ENCODE measurements at regions not wholly inside any gene's neighbourhood (a gene's known extent, or its start where the extent isn't known, plus 50 kb on each side); places are given as distances from the start of the nearest gene placed in this dataset.

DNA sequence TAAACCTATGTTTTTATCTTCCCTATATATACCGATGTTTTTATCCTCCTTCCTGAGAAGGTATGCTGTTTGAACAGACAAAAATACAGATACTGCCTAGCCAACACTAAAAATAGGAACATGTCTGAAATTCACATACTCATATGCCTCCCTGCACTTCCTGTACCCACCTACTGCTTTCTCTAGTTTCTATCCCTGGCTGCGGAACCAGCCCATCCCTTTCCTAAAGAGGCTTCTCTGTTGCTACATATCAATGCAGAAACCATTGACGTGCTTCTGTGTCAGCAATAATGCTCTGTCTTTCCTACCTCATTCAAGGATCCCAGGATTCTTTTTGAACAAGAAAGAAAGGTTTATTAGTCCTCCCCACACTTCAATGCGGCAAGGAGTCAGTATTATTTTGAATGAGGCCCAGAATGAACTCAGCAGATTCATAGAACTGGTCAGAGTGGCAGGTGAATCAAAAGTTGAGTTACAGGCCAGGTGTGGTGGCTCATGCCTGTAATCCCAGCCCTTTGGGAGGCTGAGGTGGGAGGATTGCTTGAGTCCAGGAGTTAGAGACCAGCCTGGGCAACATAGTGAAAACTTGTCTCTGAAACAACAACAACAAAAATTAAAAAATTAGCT lies 67.8 kb upstream of the NAP1L1 start:
- TF ChIP-seq, protein P1, sequence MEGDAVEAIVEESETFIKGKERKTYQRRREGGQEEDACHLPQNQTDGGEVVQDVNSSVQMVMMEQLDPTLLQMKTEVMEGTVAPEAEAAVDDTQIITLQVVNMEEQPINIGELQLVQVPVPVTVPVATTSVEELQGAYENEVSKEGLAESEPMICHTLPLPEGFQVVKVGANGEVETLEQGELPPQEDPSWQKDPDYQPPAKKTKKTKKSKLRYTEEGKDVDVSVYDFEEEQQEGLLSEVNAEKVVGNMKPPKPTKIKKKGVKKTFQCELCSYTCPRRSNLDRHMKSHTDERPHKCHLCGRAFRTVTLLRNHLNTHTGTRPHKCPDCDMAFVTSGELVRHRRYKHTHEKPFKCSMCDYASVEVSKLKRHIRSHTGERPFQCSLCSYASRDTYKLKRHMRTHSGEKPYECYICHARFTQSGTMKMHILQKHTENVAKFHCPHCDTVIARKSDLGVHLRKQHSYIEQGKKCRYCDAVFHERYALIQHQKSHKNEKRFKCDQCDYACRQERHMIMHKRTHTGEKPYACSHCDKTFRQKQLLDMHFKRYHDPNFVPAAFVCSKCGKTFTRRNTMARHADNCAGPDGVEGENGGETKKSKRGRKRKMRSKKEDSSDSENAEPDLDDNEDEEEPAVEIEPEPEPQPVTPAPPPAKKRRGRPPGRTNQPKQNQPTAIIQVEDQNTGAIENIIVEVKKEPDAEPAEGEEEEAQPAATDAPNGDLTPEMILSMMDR (IDR thresholded peaks at IDR 0.05), result no peak
- TF ChIP-seq RFX5 (IDR thresholded peaks at IDR 0.05; ENCODE audit: low read length), result no peak
- no peak for TF ChIP-seq POLR2AphosphoS5 (IDR thresholded peaks at IDR 0.05; ENCODE audit: low read depth, low read length)
- no peak for TF ChIP-seq JUND (IDR thresholded peaks at IDR 0.05)
- no peak for TF ChIP-seq RAD21 (IDR thresholded peaks at IDR 0.05; ENCODE audit: low read length)
- TF ChIP-seq, protein P2, sequence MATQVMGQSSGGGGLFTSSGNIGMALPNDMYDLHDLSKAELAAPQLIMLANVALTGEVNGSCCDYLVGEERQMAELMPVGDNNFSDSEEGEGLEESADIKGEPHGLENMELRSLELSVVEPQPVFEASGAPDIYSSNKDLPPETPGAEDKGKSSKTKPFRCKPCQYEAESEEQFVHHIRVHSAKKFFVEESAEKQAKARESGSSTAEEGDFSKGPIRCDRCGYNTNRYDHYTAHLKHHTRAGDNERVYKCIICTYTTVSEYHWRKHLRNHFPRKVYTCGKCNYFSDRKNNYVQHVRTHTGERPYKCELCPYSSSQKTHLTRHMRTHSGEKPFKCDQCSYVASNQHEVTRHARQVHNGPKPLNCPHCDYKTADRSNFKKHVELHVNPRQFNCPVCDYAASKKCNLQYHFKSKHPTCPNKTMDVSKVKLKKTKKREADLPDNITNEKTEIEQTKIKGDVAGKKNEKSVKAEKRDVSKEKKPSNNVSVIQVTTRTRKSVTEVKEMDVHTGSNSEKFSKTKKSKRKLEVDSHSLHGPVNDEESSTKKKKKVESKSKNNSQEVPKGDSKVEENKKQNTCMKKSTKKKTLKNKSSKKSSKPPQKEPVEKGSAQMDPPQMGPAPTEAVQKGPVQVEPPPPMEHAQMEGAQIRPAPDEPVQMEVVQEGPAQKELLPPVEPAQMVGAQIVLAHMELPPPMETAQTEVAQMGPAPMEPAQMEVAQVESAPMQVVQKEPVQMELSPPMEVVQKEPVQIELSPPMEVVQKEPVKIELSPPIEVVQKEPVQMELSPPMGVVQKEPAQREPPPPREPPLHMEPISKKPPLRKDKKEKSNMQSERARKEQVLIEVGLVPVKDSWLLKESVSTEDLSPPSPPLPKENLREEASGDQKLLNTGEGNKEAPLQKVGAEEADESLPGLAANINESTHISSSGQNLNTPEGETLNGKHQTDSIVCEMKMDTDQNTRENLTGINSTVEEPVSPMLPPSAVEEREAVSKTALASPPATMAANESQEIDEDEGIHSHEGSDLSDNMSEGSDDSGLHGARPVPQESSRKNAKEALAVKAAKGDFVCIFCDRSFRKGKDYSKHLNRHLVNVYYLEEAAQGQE (IDR thresholded peaks at IDR 0.05; ENCODE audit: low read depth, low read length), result no peak
- no peak for TF ChIP-seq EZH2phosphoT487 (IDR thresholded peaks at IDR 0.05; ENCODE audit: borderline replicate concordance, low read depth)
